Panc1 (cell line): ENCODE measurements at regions not wholly inside any gene's neighbourhood (a gene's known extent, or its start where the extent isn't known, plus 50 kb on each side); places are given as distances from the start of the nearest gene placed in this dataset.
"Not testable (repeated sequence)": the region's sequence is repeated elsewhere in the genome, so short reads cannot be mapped to it uniquely, and the experiment has no call there.

Source experiments
- ATAC-seq: fragments of 200-7000 bp; cut with Tn5 transposase; 2 replicates; pipeline ENCODE4 v1.9.1; 2020; ENCODE audit warnings: mild to moderate bottlenecking, moderate library complexity
- BruUV-seq: library from RNA; stranded (reverse); fragments of 400-500 nt; replicated peaks from 2 replicates; lab custom pipeline; 2021; lab: Mats Ljungman, UMichigan
- CTCF ChIA-PET: fragments of 300-600 bp; sonication (Branson Sonifier 250); formaldehyde crosslinking; loops from one replicate; lab custom pipeline; 2022; ENCODE audit warnings: antibody characterized with exemption; lab: Charles Lee
- POLR2A ChIA-PET: fragments of 300-600 bp; sonication (Branson Sonifier 250); formaldehyde crosslinking; loops from one replicate; lab custom pipeline; 2022; ENCODE audit warnings: antibody characterized with exemption; lab: Charles Lee
- DNase-seq: peaks from one replicate; pipeline ENCODE4 v3.0.0-alpha.2; 2010; ENCODE audit warnings: low read depth, low spot score
- H3K27ac ChIP-seq: 2 replicates; pipeline ENCODE4 v1.5.1; 2011; ENCODE audit warnings: mild to moderate bottlenecking, low read length, inconsistent platforms
- H3K27me3 ChIP-seq: fragments of 200-500 bp; sonication (Bioruptor generic); 2 replicates; pipeline ENCODE4 v1.6.0; 2014; ENCODE audit warnings: low read length, inconsistent platforms; ENCODE audit not compliant: control insufficient read depth, insufficient read depth
- H3K36me3 ChIP-seq: fragments of 200-500 bp; sonication (Bioruptor generic); 2 replicates; pipeline ENCODE4 v1.5.1; 2014; ENCODE audit warnings: inconsistent platforms, mild to moderate bottlenecking, low read length, moderate library complexity; ENCODE audit not compliant: control insufficient read depth, insufficient read depth
- H3K4me1 ChIP-seq: 2 replicates; pipeline ENCODE4 v1.5.1; 2011; ENCODE audit warnings: inconsistent platforms, mild to moderate bottlenecking, low read length, moderate library complexity; ENCODE audit not compliant: control insufficient read depth, insufficient read depth
- H3K4me3 ChIP-seq, 2 experiments: 2 replicates each; pipeline ENCODE4 v1.5.1; 2011 to 2012; ENCODE audit warnings: low read depth in 2 of 2, low read length in 2 of 2, mild to moderate bottlenecking in 2 of 2, inconsistent platforms in 1 of 2, moderate library complexity in 1 of 2
- H3K9me3 ChIP-seq: fragments of 200-500 bp; sonication (Bioruptor generic); 2 replicates; pipeline ENCODE4 v1.5.1; 2014; ENCODE audit warnings: low read depth, mild to moderate bottlenecking, inconsistent platforms, low read length, moderate library complexity; ENCODE audit not compliant: control insufficient read depth, insufficient read depth
- POLR2AphosphoS5 ChIP-seq: IDR thresholded peaks from 2 replicates; pipeline ENCODE4 v1.6.1; 2012; ENCODE audit warnings: mild to moderate bottlenecking, low read depth, low read length, moderate library complexity
- SIN3A ChIP-seq: IDR thresholded peaks from 2 replicates; pipeline ENCODE4 v1.6.1; 2012; ENCODE audit warnings: low read depth, mild to moderate bottlenecking, low read length, moderate library complexity, borderline replicate concordance; ENCODE audit not compliant: insufficient read depth
- TCF7L2 ChIP-seq: IDR thresholded peaks from 2 replicates; pipeline ENCODE4 v1.6.1; 2011; ENCODE audit warnings: mild to moderate bottlenecking, low read depth, low read length, inconsistent platforms
- in situ Hi-C: cut with HindIII; loops from 2 replicates; pipeline ENCODE4 v1.10.0; 2016; ENCODE audit warnings: low sequenced_read_pairs, low pct_unique_long_range_greater_than_20kb
- intact Hi-C: fragments of 100-400 bp; cut with micrococcal nuclease; formaldehyde crosslinking; loops from one replicate; pipeline ENCODE4 v1.10.0; 2022; ENCODE audit not compliant: unreplicated experiment
- TF ChIP-seq, protein P1 (sequence below), 2 experiments: IDR thresholded peaks; 2 replicates each; pipeline ENCODE4 v1.6.1; 2011 to 2012; ENCODE audit warnings: low read depth in 2 of 2, control low read depth in 1 of 2, low read length in 1 of 2, mild to moderate bottlenecking in 1 of 2, moderate library complexity in 1 of 2; ENCODE audit not compliant: insufficient read depth in 1 of 2
- TF ChIP-seq, protein P2 (sequence below): fragments of 450-650 bp; IDR thresholded peaks from 2 replicates; pipeline ENCODE4 v1.5.1; 2017; ENCODE audit warnings: mild to moderate bottlenecking

DNA sequence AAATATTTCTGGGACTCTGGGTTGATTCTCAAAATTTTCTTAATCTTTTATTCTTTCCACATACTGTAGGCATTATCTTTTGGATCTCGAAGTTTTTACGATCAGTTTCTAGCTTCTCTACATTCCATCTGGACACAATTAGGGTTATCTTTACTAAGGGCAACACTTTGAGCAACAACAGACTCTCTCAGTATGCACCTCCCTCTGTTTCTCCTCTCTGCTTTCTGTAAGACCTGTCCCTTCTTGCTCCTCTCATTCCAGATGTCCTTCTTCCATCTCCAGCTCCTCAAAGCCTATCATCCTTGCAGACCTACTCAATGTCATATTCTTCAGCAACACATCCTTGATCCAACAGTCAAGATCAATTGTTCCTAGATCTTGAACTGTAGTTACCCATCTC, 457.0 kb downstream of the SLC6A15 start:
- TF ChIP-seq TCF7L2, result no peak
- TF ChIP-seq SIN3A, result no peak
- TF ChIP-seq, protein P1, sequence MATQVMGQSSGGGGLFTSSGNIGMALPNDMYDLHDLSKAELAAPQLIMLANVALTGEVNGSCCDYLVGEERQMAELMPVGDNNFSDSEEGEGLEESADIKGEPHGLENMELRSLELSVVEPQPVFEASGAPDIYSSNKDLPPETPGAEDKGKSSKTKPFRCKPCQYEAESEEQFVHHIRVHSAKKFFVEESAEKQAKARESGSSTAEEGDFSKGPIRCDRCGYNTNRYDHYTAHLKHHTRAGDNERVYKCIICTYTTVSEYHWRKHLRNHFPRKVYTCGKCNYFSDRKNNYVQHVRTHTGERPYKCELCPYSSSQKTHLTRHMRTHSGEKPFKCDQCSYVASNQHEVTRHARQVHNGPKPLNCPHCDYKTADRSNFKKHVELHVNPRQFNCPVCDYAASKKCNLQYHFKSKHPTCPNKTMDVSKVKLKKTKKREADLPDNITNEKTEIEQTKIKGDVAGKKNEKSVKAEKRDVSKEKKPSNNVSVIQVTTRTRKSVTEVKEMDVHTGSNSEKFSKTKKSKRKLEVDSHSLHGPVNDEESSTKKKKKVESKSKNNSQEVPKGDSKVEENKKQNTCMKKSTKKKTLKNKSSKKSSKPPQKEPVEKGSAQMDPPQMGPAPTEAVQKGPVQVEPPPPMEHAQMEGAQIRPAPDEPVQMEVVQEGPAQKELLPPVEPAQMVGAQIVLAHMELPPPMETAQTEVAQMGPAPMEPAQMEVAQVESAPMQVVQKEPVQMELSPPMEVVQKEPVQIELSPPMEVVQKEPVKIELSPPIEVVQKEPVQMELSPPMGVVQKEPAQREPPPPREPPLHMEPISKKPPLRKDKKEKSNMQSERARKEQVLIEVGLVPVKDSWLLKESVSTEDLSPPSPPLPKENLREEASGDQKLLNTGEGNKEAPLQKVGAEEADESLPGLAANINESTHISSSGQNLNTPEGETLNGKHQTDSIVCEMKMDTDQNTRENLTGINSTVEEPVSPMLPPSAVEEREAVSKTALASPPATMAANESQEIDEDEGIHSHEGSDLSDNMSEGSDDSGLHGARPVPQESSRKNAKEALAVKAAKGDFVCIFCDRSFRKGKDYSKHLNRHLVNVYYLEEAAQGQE (IDR thresholded peaks at IDR 0.05; ENCODE audit: insufficient read depth in 1 of 2, low read depth in 2 of 2, low read length in 1 of 2), result no peak
- TF ChIP-seq, protein P2, sequence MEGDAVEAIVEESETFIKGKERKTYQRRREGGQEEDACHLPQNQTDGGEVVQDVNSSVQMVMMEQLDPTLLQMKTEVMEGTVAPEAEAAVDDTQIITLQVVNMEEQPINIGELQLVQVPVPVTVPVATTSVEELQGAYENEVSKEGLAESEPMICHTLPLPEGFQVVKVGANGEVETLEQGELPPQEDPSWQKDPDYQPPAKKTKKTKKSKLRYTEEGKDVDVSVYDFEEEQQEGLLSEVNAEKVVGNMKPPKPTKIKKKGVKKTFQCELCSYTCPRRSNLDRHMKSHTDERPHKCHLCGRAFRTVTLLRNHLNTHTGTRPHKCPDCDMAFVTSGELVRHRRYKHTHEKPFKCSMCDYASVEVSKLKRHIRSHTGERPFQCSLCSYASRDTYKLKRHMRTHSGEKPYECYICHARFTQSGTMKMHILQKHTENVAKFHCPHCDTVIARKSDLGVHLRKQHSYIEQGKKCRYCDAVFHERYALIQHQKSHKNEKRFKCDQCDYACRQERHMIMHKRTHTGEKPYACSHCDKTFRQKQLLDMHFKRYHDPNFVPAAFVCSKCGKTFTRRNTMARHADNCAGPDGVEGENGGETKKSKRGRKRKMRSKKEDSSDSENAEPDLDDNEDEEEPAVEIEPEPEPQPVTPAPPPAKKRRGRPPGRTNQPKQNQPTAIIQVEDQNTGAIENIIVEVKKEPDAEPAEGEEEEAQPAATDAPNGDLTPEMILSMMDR, result no peak
- no peak for TF ChIP-seq POLR2AphosphoS5
- Histone ChIP-seq H3K4me1 (no peaks in the 10 kb centered on the region), H3K36me3 (no peaks in the 10 kb centered on the region), H3K4me3 (no peak overlapping the region), H3K27ac (no peak overlapping the region), H3K9me3 (no peaks in the 10 kb centered on the region), H3K27me3 (no peaks in the 10 kb centered on the region)
- no peak for ATAC-seq
- CTCF ChIA-PET, result no interaction called here
- DNase-seq, result no peak
- POLR2A ChIA-PET, result no interaction called here
- BruUV-seq, result no TSS peak
- intact Hi-C loops (no loop called here), in situ Hi-C loops (no loop called here)

DNA sequence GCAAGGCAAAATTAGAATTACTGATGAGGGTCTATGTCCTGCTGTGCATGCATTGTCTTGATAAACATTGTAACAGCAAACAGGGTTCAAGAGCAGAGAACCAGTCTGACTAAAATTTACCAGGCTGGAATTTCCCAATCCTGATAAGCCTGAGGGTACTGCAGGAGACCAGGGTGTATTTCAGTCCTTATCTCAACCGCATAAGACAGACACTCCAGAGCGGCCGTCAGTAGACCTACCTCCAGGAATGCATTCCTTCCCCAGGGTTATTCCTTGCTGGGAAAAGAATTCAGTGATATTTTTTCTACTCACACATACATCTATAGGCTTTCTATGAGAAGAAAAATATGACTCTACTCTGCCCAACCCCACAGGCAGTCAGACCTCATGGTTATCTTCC, 466.1 kb downstream of the SLC6A15 start:
- POLR2A ChIA-PET, ATAC-seq, H3K36me3 ChIP-seq, H3K9me3 ChIP-seq, H3K4me3 ChIP-seq, BruUV-seq, DNase-seq, H3K27me3 ChIP-seq, H3K4me1 ChIP-seq, CTCF ChIA-PET, intact Hi-C loops, in situ Hi-C loops, H3K27ac ChIP-seq: not testable (repeated sequence)

DNA sequence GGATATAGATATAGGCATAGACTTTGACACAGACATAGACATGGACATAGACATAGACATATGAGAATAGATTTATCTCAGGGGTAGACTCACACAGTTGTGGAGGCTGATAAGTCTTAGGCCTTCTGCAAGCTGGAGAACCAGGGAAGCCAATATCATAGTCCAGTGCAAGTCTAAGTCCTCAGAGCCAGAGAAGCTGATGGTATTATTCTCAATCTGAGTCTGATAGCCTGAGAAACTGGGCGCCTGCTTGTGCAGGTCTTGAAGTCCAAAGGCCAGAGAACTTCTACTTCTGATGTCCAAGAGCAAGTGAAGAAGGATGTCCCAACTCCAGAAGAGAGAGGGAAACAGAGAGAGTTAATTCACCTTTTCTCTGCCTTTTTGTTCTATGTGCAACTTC, 476.5 kb downstream of the SLC6A15 start:
- Histone ChIP-seq H3K27me3 (no peaks in the 10 kb centered on the region), H3K4me3 (no peak overlapping the region), H3K27ac (no peak overlapping the region), H3K4me1 (no peaks in the 10 kb centered on the region), H3K9me3 (no peaks in the 10 kb centered on the region), H3K36me3 (no peaks in the 10 kb centered on the region)
- ChIA-PET CTCF (no interaction called here), POLR2A (no interaction called here)
- in situ Hi-C loops, result no loop called here
- TF ChIP-seq, protein P1 (IDR thresholded peaks at IDR 0.05; ENCODE audit: insufficient read depth in 1 of 2, low read depth in 2 of 2, low read length in 1 of 2), result no peak
- TF ChIP-seq TCF7L2 (no peak), SIN3A (no peak), POLR2AphosphoS5 (no peak)
- TF ChIP-seq, protein P2, result no peak
- DNase-seq, result no peak
- intact Hi-C loops, result no loop called here
- no TSS peak for BruUV-seq
- no peak for ATAC-seq
